ENCODE measurements at regions not wholly inside any gene's neighbourhood (a gene's known extent, or its start where the extent isn't known, plus 50 kb on each side); places are given as distances from the start of the nearest gene placed in this dataset.

DNA sequence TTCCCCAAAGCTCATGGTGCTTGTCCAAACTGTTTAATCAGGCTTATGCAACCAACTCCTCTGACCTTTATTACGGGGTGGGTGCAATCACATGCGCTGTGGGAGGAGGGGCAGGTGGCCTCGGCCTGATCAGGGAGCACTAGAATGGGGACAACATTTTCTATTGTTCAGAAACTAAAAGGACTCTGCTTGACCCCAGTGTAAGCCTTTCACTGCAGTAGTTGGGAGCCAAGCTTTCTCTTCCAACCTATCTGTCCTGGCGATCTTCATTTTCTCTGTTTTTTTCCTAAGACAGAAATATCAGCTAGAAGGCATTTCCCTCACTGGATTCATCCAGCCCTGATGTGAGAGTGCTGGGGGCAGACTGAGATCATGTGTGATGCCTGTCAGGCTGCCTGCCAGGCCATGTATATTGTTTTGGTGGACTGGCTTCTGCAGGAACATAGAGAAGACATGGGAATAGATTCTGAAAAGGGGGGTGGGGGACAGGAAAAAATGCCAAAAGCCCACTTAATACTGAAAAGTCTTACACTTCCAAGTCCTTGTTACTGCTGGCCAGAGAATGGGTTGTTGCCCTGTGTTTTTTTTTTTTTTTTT lies 627.0 kb upstream of the TBL1XR1 start:
- FAIRE-seq (no peak), DNase-seq (ENCODE audit: low read depth) (peak; percentile 73)
- H3K36me3 ChIP-seq (ENCODE audit: control insufficient read depth, insufficient read depth, low read length): no peaks in the 10 kb centered on the region
- no peak overlapping the region for H3K4me3 ChIP-seq (ENCODE audit: low read depth, low read length)
- TF ChIP-seq, protein P1, sequence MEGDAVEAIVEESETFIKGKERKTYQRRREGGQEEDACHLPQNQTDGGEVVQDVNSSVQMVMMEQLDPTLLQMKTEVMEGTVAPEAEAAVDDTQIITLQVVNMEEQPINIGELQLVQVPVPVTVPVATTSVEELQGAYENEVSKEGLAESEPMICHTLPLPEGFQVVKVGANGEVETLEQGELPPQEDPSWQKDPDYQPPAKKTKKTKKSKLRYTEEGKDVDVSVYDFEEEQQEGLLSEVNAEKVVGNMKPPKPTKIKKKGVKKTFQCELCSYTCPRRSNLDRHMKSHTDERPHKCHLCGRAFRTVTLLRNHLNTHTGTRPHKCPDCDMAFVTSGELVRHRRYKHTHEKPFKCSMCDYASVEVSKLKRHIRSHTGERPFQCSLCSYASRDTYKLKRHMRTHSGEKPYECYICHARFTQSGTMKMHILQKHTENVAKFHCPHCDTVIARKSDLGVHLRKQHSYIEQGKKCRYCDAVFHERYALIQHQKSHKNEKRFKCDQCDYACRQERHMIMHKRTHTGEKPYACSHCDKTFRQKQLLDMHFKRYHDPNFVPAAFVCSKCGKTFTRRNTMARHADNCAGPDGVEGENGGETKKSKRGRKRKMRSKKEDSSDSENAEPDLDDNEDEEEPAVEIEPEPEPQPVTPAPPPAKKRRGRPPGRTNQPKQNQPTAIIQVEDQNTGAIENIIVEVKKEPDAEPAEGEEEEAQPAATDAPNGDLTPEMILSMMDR (IDR thresholded peaks at IDR 0.05; ENCODE audit: insufficient read depth, low read length, severe bottlenecking): no peak
- H3K27me3 ChIP-seq (ENCODE audit: control insufficient read depth, insufficient read depth, low read length): no peaks in the 10 kb centered on the region

DNA sequence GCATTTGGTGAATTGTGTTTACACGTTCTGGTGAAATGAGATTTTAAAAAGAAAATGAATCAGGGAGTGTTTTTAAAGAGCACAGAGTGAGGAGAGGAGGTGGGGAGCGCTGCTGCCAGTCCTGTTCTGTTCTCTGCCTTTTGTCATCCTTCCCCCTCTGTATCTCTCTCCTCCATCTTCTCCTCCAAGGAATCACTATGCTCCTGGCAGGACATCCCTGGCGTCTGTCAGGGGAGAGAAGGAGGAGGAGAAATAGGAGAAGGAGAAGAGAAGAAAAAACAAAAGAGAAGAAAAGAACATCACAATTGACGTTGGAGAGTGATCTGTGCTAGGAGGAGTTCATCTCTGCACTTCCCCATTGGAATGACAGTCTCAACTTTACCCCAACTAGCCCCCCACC lies 627.6 kb upstream of the TBL1XR1 start:
- no peak for FAIRE-seq

DNA sequence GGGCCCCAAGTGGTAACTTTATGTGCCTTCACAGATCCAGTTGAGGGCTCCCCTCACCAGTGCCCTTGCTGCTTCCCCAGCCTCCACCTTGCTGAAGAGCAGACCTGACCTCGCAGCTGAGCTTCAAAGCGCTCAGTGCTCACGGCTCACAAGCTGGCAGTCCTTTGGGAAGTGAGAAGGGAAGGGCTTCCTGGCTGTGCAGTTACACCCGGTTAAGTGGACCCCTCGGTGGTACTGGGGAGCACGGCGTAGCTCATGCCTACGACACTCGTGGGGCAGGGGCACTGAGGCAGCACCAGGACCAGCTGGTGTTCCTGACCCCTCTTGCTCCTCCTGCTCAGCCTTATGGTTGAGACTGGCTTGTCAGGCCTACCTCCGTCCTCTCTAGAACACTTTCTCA lies 629.0 kb upstream of the TBL1XR1 start:
- FAIRE-seq: no peak
- DNase-seq (ENCODE audit: low read depth): no peak
- Histone ChIP-seq H3K27me3 (ENCODE audit: control insufficient read depth, insufficient read depth, low read length) (no peaks in the 10 kb centered on the region), H3K4me3 (ENCODE audit: low read depth, low read length) (no peak overlapping the region), H3K36me3 (ENCODE audit: control insufficient read depth, insufficient read depth, low read length) (no peaks in the 10 kb centered on the region)
- TF ChIP-seq, protein P1 (IDR thresholded peaks at IDR 0.05; ENCODE audit: insufficient read depth, low read length, severe bottlenecking): no peak

More for the DNA sequence above, 627.6 kb upstream of the TBL1XR1 start:
- H3K27me3 ChIP-seq (ENCODE audit: control insufficient read depth, insufficient read depth, low read length): no peaks in the 10 kb centered on the region
- TF ChIP-seq, protein P1 (IDR thresholded peaks at IDR 0.05; ENCODE audit: insufficient read depth, low read length, severe bottlenecking): no peak
- H3K4me3 ChIP-seq (ENCODE audit: low read depth, low read length): no peak overlapping the region
- H3K36me3 ChIP-seq (ENCODE audit: control insufficient read depth, insufficient read depth, low read length): no peaks in the 10 kb centered on the region
- no peak for DNase-seq (ENCODE audit: low read depth)

DNA sequence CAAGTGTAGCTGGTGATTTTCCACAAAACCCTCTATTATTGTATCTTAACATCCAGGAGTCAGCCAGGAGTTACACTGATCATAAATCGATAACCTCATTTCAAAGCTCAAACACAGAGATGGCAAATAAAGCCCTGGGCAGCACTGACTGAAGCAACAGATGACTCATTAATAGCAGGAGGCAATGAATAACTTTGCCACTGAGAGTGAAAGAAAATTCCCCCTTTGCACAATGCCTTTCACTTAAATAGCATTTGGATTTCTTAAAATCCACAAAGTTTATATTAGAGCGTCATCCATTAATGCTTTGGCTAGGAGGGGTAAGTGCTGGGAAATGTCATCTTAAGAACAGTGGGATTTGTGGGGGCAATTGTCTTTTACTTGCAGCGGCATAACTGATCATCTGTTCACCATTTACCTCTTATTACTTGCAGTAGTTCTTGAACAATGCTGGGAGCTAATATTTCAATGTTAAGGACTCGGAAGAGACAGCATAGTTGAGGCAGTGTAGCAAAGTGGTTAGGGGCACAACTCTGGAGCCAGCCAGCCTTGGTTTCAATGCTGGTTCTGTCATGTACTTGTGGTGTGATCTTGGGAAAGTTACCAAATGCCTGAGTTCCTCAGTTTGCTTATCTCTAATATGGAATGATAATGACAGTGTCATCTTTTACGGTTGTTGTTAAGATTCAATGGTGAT lies 630.4 kb upstream of the TBL1XR1 start:
- DNase-seq (ENCODE audit: low read depth): peak; percentile 93
- TF ChIP-seq, protein P1 (IDR thresholded peaks at IDR 0.05; ENCODE audit: insufficient read depth, low read length, severe bottlenecking): no peak
- no peak for FAIRE-seq
- H3K4me3 ChIP-seq (ENCODE audit: low read depth, low read length): no peak overlapping the region
- no peaks in the 10 kb centered on the region for H3K36me3 ChIP-seq (ENCODE audit: control insufficient read depth, insufficient read depth, low read length)
- H3K27me3 ChIP-seq (ENCODE audit: control insufficient read depth, insufficient read depth, low read length): no peaks in the 10 kb centered on the region

DNA sequence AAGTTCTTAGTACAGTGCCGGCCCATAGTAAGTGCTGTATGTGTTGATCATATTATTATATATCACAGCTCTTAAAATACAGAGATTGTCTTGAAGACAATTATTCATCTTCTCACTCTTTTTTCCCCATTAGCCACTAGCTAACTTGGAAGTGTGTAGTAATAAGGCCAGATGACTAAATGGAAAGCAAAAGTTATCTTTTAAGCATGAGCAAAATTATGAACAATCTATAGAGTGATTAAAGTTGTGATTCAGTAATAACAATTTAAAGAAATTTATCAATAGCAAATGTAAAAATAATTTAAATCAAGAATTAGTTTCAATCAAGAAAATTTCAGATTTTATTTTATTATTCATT lies 630.9 kb upstream of the TBL1XR1 start:
- Histone ChIP-seq H3K4me3 (ENCODE audit: low read depth, low read length) (no peak overlapping the region), H3K27me3 (ENCODE audit: control insufficient read depth, insufficient read depth, low read length) (no peaks in the 10 kb centered on the region), H3K36me3 (ENCODE audit: control insufficient read depth, insufficient read depth, low read length) (no peaks in the 10 kb centered on the region)
- DNase-seq (ENCODE audit: low read depth): no peak
- TF ChIP-seq, protein P1 (IDR thresholded peaks at IDR 0.05; ENCODE audit: insufficient read depth, low read length, severe bottlenecking): no peak
- no peak for FAIRE-seq
